GM18868 (cell line): ENCODE measurements at regions not wholly inside any gene's neighbourhood (a gene's known extent, or its start where the extent isn't known, plus 50 kb on each side); places are given as distances from the start of the nearest gene placed in this dataset.
A peak's percentile ranks its signal among the peaks of the same experiment; 100 is the strongest.

ENCODE experiments used
- ATAC-seq: cut with Tn5 transposase; IDR thresholded peaks from one replicate; pipeline ENCODE4 v1.9.1; 2021; ENCODE audit warnings: mild to moderate bottlenecking, moderate library complexity; ENCODE audit not compliant: unreplicated experiment

- peak; percentile 78 for ATAC-seq
Observed at GRCh38 chr3:153714588-153715290, 406.5 kb upstream of the ARHGEF26 start.

GRCh38 chr3:153722157-153722556 lies 399.0 kb upstream of the ARHGEF26 start:
- ATAC-seq = no peak

DNA sequence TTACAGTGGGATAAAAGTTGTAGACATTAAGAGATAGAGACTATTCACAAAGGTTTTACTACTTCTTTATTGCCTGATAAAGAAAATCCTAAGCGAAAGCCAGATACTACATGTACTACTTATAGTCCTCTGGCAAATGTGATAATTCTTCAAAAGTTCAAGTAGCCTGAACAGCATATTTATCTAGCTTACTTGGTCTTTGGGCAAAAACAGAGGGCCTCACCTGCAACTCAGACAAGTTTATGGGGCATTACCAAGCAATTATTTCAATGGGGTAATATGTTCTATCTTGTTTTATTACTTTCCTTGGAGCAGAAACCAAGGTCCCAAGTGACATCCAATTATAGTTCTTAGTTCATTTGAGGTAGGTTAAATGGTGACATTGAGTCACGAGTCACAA lies 390.1 kb upstream of the ARHGEF26 start:
- ATAC-seq = no peak

DNA sequence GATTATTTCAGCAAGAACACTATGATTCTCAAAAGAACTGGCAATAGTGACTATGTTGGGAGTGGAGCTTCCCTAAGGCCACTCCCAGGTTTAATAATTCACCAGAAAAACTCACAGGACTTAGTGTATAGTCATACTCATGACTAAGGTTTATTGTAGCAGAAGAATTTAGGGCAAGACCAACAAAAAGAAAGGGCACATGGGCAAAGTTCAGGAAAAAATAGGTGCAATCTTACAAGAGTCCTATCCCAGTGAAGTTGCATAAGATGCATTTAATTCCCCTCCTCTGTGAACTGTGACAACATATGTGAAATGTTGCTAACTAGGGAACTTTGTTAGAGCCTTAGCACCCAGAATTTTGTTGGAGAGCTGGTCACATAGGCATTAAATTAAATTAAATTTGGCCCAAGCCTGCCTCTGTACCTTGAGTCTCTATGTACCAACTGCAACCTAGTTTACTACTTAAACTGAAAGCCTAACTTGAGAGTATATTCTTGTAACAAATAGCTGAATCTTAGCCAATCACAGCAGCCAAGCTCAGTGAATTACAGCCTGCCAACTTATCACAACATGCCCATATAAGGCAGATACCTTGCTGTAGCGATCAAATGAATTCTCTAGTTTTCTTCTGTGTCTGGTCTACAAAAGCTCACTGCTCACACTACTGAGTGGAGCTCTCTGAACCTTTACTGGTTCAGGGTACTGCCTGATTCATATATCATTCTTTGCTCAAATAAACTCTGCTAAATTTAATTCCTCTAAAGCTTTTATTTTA lies 386.2 kb upstream of the ARHGEF26 start:
- no peak for ATAC-seq

- no peak for ATAC-seq
Observed at GRCh38 chr3:153740109-153740508, 381.1 kb upstream of the ARHGEF26 start.

GRCh38 chr3:153744889-153745288 lies 376.3 kb upstream of the ARHGEF26 start:
- ATAC-seq = no peak

DNA sequence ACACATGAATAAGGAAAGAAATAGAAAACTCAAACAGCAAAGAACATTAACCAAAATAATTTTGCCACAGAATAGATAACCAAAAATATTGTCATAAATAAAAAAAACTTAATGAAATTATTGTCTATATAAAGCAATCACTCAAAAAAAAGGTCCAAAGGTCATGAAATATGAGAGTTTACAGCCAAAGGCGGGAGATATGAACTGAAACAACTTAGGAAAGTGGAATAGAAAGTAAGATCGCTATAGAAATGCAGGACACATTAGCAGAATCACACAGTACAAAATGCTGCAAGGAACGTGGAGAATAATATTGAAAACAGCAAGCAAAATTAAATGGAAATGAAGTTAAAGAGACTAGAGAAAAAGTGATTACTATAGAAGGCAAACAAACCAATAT lies 375.0 kb upstream of the ARHGEF26 start:
- ATAC-seq = no peak

DNA sequence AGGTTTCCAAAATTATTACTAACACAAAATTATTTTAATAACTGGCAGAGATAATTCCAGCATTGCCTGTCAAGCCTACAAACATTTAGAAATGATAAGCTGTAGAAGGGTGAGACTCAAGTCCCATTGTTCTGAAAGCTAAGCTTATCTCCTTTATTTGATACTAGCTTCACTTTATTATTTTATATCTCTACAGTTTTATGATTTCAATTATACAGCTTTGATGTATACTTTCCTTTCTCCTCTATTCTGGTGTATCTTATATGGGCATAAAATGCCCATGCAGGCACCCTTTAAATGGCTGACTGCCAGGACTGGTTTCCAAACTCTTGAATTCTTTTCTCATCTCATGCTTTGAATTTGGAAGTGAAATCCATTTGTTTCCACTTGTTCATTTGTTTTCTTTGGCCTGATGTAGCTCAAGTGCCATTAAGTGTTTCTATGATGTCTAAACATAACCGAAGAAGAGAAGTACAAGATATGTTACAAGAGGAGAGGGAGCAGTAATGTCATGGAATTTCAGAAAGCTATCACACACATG lies 372.1 kb upstream of the ARHGEF26 start:
- ATAC-seq = no peak

- no peak for ATAC-seq
Observed at GRCh38 chr3:153752405-153753027, 368.7 kb upstream of the ARHGEF26 start.

DNA sequence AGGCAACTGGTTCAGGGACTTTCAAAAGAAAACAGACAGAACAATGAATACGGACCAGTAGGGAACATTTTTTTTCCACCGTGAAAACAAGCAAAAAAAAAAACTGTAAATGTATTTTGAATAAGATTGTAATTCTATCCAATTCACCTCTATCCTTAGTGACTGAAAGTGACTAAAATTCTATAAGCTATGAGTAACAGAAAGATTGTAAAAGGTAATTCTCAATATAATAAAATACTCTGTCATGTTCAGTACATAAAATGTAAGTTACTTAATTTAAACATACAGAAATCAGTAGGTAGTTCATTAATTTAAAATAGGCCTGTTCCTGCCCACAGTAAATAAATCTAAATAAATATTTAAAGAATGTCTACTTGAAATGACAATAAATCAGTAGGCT lies 368.2 kb upstream of the ARHGEF26 start:
- no peak for ATAC-seq

DNA sequence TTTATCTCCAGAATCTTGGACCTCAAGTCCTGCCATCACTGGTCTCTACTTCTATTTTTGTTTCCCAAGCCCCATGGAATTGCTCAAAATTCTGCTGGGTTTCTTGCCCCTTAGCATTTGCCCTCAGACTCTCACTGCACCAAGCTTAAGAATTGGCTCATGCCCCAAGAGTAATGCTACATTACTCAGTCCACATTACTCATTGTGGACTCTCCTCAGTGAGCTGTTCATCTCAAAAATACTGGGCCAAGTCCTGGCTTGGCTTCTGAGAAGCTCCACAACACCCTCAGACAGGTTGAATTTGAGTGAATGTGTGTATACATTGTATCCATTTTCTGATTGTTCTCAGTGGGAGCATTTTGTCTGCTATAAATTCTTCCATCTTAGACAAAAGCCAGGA lies 364.4 kb upstream of the ARHGEF26 start:
- no peak for ATAC-seq

GRCh38 chr3:153757839-153758238 lies 363.4 kb upstream of the ARHGEF26 start:
- no peak for ATAC-seq

- no peak for ATAC-seq
Observed at GRCh38 chr3:153760948-153761347, 360.2 kb upstream of the ARHGEF26 start.

DNA sequence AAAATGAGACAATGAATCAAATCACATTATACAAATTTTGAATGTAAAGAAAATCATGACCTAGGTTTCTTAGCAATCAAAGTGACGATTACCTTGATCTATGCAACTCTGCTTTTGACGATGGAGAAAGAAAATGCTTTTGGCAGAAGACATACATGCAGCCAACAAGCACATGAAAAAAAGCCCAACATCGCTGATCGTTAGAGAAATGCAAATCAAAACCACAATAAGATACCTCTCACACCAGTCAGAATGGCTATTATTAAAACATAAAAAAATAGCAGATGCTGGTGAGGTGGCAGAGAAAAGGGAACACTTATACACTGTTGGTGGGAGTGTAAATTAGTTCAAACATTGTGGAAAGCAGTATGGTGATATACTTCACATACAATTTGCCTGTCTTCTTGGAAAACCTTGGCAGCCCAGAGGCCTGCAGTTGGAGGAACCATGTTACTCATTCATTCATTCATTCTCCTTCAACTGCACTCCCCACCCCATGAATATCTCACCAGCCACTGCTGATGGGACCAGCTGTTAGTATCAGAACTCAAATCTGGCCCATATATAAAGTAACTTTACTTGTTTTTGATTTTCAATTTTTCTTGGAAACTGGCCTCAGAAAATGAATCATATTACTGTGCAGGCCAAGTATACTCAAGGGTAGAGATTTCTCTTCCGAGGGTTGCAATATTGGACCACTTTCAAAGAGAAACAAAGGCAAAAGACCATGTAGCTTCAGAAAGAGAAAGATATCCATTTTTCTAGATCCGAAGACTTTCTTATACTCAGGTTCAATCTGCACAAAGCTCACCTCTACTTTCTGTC lies 358.6 kb upstream of the ARHGEF26 start:
- ATAC-seq = no peak

- ATAC-seq = peak; percentile 11
Observed at GRCh38 chr3:153767601-153768560, 353.3 kb upstream of the ARHGEF26 start.

DNA sequence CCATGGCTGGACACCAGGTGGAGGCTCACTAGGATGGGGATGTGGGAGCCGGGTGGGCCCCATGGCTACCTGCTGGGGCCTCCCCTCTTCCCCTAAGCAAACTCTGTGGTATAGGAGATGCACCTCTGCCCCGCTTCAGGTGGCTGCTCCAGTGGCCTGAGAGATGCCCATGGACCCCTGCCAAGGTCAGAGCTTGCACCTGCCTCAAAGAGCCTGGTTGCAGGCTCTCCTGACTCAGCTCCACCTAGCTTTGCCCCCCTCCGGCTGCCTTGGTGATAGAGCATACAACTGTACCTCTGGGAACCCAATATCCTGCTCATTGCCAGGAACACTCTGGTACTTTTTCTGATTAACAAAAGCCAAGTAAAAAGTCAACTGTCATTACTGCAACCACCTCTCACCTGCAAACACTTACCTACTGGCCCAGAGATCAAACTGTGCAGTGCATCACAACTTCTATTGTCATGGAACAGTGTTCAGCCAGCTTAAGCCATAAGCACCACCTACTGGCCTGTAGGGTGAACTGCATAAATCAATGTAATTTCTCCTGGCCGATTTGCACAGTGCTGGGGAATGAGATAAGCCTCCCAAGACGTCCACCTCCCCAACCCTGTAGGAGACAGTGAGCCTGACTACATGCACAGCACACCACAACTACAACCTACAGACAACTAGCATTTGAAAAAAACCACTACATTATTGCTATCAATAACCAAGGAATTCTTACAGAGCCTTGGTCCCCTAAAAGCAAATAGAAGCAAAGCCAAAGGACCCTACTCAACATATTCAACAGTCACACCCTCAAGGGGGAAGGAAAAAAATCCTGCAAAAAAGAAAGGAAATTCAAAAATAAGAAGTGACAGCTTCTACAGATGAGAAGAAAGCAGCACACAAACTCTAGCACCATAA lies 352.4 kb upstream of the ARHGEF26 start:
- ATAC-seq = peak; percentile 98

DNA sequence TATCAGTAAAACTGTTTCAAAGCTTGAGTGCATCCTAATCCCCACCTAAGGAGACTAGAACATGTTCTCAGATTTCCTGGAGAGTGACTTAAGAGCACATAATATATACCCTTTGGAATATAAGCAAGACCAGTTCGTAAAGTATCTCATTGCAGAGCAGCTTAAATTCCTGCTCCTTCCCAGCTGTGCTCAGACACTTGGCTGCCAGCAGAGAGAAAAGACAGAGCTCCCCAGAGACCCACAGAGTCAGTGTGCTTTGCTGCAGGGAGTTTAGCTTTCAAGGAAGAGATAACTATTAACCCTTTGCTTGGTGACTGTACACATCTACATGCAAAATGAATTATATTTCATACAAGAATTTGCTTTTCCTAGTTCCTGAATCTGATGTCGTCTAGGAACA lies 338.1 kb upstream of the ARHGEF26 start:
- ATAC-seq = no peak

- no peak for ATAC-seq
Observed at GRCh38 chr3:153783741-153784480, 337.3 kb upstream of the ARHGEF26 start.
